HepG2 (cell line): ENCODE measurements at regions not wholly inside any gene's neighbourhood (a gene's known extent, or its start where the extent isn't known, plus 50 kb on each side); places are given as distances from the start of the nearest gene placed in this dataset.
A peak's percentile ranks its signal among the peaks of the same experiment; 100 is the strongest.

Experiments used
- AGO1 ChIP-seq: fragments of 200-400 bp; formaldehyde crosslinking; IDR thresholded peaks from 2 replicates; pipeline ENCODE4 v1.6.1; 2017; ENCODE audit warnings: mild to moderate bottlenecking, low read depth, low read length, moderate library complexity; ENCODE audit not compliant: poor library complexity, severe bottlenecking
- ATF1 ChIP-seq: IDR thresholded peaks from 2 replicates; pipeline ENCODE4 v1.6.1; 2016; ENCODE audit warnings: mild to moderate bottlenecking, control low read depth
- ATF7-NPFF ChIP-seq: sonication (generic); formaldehyde crosslinking; IDR thresholded peaks from 2 replicates; pipeline ENCODE4 v1.8.1; 2023; ENCODE audit warnings: mild to moderate bottlenecking, low read depth, missing genetic modification reagents, moderate library complexity
- DRAP1 ChIP-seq: IDR thresholded peaks from 2 replicates; pipeline ENCODE4 v1.6.1; 2016; ENCODE audit warnings: missing genetic modification reagents, missing compliant biosample characterization
- FOXP4 ChIP-seq: sonication (generic); formaldehyde crosslinking; IDR thresholded peaks from 2 replicates; pipeline ENCODE4 v1.4.0; 2020; ENCODE audit warnings: missing genetic modification reagents
- GTF2F1 ChIP-seq: fragments of 150-350 bp; IDR thresholded peaks from 2 replicates; pipeline ENCODE4 v1.6.1; 2014; ENCODE audit warnings: low read length
- KDM3A ChIP-seq: IDR thresholded peaks from 2 replicates; pipeline ENCODE4 v1.6.1; 2018; ENCODE audit warnings: low read depth, missing compliant biosample characterization
- MIER2 ChIP-seq: IDR thresholded peaks from 2 replicates; pipeline ENCODE4 v1.6.1; 2016; ENCODE audit warnings: missing biosample characterization, missing genetic modification reagents
- NFE2L1 ChIP-seq: sonication (generic); formaldehyde crosslinking; IDR thresholded peaks from 2 replicates; pipeline ENCODE4 v1.4.0; 2020; ENCODE audit warnings: missing genetic modification reagents, mild to moderate bottlenecking, borderline replicate concordance
- NONO ChIP-seq, 2 experiments: fragments of 450-650 bp in 1 of 2; sonication (generic) in 1 of 2; formaldehyde crosslinking in 1 of 2; IDR thresholded peaks in 1 of 2; conservative IDR thresholded peaks in 1 of 2; 2 replicates each; pipeline versions ENCODE4 v1.6.1 to v1.8.0; 2017 to 2022; ENCODE audit warnings: mild to moderate bottlenecking in 1 of 2, missing genetic modification reagents in 1 of 2, moderate library complexity in 1 of 2
- NPAS2 ChIP-seq: sonication (generic); formaldehyde crosslinking; IDR thresholded peaks from 2 replicates; pipeline ENCODE4 v1.8.0; 2022; ENCODE audit warnings: mild to moderate bottlenecking, missing genetic modification reagents, borderline replicate concordance
- PLRG1 ChIP-seq: fragments of 450-650 bp; conservative IDR thresholded peaks from 2 replicates; pipeline ENCODE4 v1.6.1; 2016
- POLR2A ChIP-seq, 2 experiments: IDR thresholded peaks; 2 replicates each; pipeline ENCODE4 v1.6.1; 2011; ENCODE audit warnings: low read depth in 2 of 2, low read length in 2 of 2, mild to moderate bottlenecking in 1 of 2, moderate library complexity in 1 of 2; ENCODE audit not compliant: insufficient read depth in 1 of 2
- SKI ChIP-seq: fragments of 450-650 bp; IDR thresholded peaks from one replicate; pipeline ENCODE4 v1.6.1; 2018; ENCODE audit warnings: mild to moderate bottlenecking; ENCODE audit not compliant: partially characterized antibody
- STAG1 ChIP-seq: sonication (generic); formaldehyde crosslinking; IDR thresholded peaks from 2 replicates; pipeline ENCODE4 v1.4.0; 2020; ENCODE audit warnings: missing genetic modification reagents
- ZBTB34 ChIP-seq: sonication (generic); formaldehyde crosslinking; IDR thresholded peaks from 2 replicates; pipeline ENCODE4 v1.8.0; 2022; ENCODE audit warnings: mild to moderate bottlenecking, missing genetic modification reagents
- ZNF567 ChIP-seq: sonication (generic); formaldehyde crosslinking; IDR thresholded peaks from 2 replicates; pipeline ENCODE4 v1.8.1; 2023; ENCODE audit warnings: mild to moderate bottlenecking, missing genetic modification reagents, borderline replicate concordance
- ZNF572 ChIP-seq: sonication (generic); formaldehyde crosslinking; IDR thresholded peaks from 2 replicates; pipeline ENCODE4 v1.5.1; 2020; ENCODE audit warnings: mild to moderate bottlenecking, missing genetic modification reagents
- TF ChIP-seq, protein P1 (sequence below): IDR thresholded peaks from 2 replicates; pipeline ENCODE4 v1.6.1; 2016; ENCODE audit warnings: mild to moderate bottlenecking

DNA sequence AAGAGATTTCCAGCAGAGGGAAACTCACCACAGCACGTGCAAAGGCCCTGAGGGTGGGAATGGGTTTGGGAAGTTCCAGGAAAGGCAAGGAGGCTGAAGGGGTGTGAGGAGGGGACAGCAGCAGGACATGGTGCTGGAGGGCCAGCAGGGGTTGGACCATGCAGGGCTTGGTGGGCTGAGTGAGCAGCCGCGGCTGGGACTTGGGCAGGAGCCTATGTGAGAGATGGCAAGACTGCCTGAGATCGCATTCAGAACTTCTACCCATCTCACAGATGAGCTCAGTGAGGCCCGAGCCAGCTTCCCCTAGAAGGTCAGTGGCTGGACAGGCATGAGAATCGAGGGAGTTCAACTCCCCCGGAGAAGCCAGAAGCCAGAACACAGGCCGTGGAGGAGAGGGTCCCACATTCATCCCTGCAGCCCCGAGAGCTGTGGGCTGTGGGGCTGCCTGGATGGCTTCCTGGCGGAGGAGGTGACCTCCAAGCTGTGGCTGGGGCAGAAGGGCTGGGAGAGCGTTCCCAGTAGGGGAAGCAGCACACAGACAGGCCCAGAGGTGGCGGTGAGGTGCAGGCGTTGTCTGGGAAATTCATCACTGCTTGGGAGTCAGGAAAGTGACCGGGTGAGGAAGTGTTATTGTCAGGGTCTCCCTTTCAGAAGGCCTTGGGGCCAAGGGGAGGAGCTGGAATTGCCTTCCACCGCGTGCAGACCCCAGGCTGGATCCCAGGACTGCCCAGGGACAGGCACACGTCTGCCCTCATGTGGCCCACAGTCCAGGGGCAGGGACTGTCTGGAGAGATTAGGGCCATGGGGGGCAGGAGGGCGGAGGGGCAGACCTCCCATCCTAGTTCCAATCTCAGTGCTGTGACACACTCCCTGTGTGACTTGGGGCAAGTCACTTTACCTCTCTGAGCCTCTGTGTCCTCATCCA lies 103.8 kb downstream of the CEBPB start (continued):
- TF ChIP-seq PLRG1: no peak
- TF ChIP-seq NPAS2 (CRISPR knock-in tag): no peak
- TF ChIP-seq FOXP4 (CRISPR knock-in tag): no peak
- TF ChIP-seq ZNF567: peak; percentile 57; the same call in 1 of the 2 replicates
- no peak for TF ChIP-seq ZBTB34
- no peak for TF ChIP-seq POLR2A (IDR thresholded peaks at IDR 0.05; ENCODE audit: insufficient read depth in 1 of 2, low read depth in 2 of 2, low read length in 2 of 2)
- TF ChIP-seq GTF2F1: no peak
- TF ChIP-seq, protein P1, sequence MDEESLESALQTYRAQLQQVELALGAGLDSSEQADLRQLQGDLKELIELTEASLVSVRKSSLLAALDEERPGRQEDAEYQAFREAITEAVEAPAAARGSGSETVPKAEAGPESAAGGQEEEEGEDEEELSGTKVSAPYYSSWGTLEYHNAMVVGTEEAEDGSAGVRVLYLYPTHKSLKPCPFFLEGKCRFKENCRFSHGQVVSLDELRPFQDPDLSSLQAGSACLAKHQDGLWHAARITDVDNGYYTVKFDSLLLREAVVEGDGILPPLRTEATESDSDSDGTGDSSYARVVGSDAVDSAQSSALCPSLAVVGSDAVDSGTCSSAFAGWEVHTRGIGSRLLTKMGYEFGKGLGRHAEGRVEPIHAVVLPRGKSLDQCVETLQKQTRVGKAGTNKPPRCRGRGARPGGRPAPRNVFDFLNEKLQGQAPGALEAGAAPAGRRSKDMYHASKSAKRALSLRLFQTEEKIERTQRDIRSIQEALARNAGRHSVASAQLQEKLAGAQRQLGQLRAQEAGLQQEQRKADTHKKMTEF (CRISPR knock-in tag): peak; percentile 36; the same call in 1 of the 2 replicates
- peak; percentile 79 for TF ChIP-seq AGO1
- no peak for TF ChIP-seq ATF1 (CRISPR knock-in tag)
- peak; percentile 29 for TF ChIP-seq SKI
- no peak for TF ChIP-seq ATF7-NPFF (CRISPR knock-in tag)
- TF ChIP-seq NONO (IDR thresholded peaks at IDR 0.05): no peak
- no peak for TF ChIP-seq NONO (CRISPR knock-in tag; conservative IDR thresholded peaks at IDR 0.05)
- no peak for TF ChIP-seq MIER2 (CRISPR knock-in tag)
- TF ChIP-seq NFE2L1 (CRISPR knock-in tag): no peak
- TF ChIP-seq ZNF572 (CRISPR knock-in tag): peak; percentile 72; the same call in 1 of the 2 replicates
- peak; percentile 75 for TF ChIP-seq STAG1 (CRISPR knock-in tag)
- no peak for TF ChIP-seq KDM3A (CRISPR knock-in tag)
- TF ChIP-seq DRAP1: no peak
